Activated CD4-positive, alpha-beta T cell treated with anti-CD3 and anti-CD28 coated beads, Interleukin-2, amount 10 ng/mL, durations not matched to agents 24 days and 14 days (primary cell): ENCODE measurements at regions not wholly inside any gene's neighbourhood (a gene's known extent, or its start where the extent isn't known, plus 50 kb on each side); places are given as distances from the start of the nearest gene placed in this dataset.

Source experiments
- DNase-seq: peaks from one replicate; pipeline ENCODE4 v3.0.0; 2022
- H3K27ac Mint-ChIP-seq: one replicate; pipeline ENCODE4 v1.8.0; 2022; ENCODE audit warnings: mild to moderate bottlenecking, mixed read lengths
- H3K27me3 Mint-ChIP-seq: one replicate; pipeline ENCODE4 v1.8.0; 2022; ENCODE audit warnings: mixed read lengths
- H3K36me3 Mint-ChIP-seq: one replicate; pipeline ENCODE4 v1.8.0; 2022; ENCODE audit warnings: low read depth, mild to moderate bottlenecking, mixed read lengths
- H3K4me1 Mint-ChIP-seq: one replicate; pipeline ENCODE4 v1.8.0; 2021; ENCODE audit warnings: mixed read lengths
- H3K4me3 Mint-ChIP-seq: one replicate; pipeline ENCODE4 v1.8.0; 2022; ENCODE audit warnings: mild to moderate bottlenecking, moderate library complexity, mixed read lengths
- H3K9me3 Mint-ChIP-seq: one replicate; pipeline ENCODE4 v1.8.0; 2021; ENCODE audit warnings: mixed read lengths
- intact Hi-C: fragments of 100-400 bp; cut with micrococcal nuclease; formaldehyde crosslinking; loops from one replicate; pipeline ENCODE4 v1.15.1; 2023

DNA sequence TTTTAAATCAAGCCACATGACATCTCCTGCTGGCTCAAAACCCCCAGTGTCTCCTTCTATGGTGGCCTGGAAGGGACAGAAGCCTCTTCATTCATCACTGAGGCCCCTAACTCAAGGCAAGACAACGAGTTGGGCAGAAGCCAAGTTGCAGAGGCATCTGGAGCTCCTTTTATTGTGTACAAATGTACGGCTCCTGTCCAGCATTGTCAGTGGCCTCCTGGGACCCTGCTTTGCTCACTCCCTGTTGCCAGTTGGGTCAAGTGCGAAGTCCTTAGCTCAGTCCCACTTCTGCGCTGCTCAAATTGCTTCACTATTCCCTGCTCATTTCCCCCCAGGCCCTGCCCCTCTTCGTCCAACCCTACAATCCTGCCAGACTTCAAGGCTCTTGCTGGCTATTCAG lies 181.2 kb upstream of the PMEPA1 start:
- intact Hi-C loops: no loop called here
- no peak overlapping the region for H3K4me3 Mint-ChIP-seq
- H3K4me1 Mint-ChIP-seq: no peaks in the 10 kb centered on the region
- H3K9me3 Mint-ChIP-seq: no peaks in the 10 kb centered on the region
- H3K36me3 Mint-ChIP-seq: no peaks in the 10 kb centered on the region
- H3K27me3 Mint-ChIP-seq: peaks cover 11% of the 10 kb centered on the region
- DNase-seq: no peak
- H3K27ac Mint-ChIP-seq: no peak overlapping the region

DNA sequence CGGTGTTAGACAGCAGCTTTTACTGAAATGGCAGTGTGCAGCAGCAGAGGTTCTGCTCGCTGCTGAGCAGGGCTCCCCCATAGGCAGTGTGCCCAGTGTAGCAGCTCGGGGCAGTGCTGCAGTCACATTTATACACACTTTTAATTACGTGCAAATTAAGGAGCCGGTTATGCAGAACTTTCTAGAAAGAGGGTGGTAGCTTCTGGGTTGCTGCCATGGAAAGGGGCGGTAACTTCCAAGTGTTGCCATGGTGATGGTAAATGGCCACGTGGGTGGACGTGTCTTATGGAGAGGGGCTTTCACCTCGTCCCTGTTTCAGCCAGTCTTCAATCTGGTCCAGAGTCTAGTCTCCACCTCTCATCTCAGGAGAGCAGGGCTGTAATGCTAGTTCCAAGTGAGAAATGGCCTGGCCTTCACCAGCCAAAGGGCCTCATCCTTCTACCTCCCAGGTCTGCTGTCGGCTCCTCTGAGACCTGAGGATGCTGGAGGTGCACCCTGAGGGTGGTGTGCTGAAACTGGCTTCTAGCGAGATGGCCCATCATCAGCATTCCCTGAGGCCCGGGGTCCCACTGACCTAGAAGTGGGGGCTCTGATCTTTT lies 180.5 kb upstream of the PMEPA1 start:
- no peaks in the 10 kb centered on the region for H3K9me3 Mint-ChIP-seq
- H3K4me1 Mint-ChIP-seq: no peaks in the 10 kb centered on the region
- intact Hi-C loops: no loop called here
- no peak overlapping the region for H3K4me3 Mint-ChIP-seq
- H3K36me3 Mint-ChIP-seq: no peaks in the 10 kb centered on the region
- no peak for DNase-seq
- H3K27me3 Mint-ChIP-seq: peaks cover 12% of the 10 kb centered on the region
- H3K27ac Mint-ChIP-seq: no peak overlapping the region

DNA sequence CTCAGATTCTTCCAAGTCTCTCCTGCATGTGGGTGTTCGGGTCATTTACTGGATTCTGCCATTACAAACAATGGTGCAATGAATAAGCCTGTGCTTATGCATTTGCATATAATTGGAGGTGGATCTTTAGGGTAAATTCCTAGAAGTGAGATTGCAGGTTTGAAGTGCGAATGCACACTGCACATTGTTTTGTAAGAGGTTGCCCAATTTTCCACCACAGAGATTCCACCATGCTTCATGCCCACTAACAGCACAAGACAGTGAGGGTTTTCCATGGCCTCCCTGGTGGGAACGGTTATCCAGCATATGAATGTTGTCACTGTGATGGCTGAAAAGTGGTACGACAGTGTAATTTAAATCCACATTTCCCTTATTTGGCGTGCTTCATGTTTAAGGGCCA lies 178.8 kb upstream of the PMEPA1 start:
- intact Hi-C loops: no loop called here
- H3K9me3 Mint-ChIP-seq: no peaks in the 10 kb centered on the region
- H3K4me1 Mint-ChIP-seq: no peaks in the 10 kb centered on the region
- no peak overlapping the region for H3K4me3 Mint-ChIP-seq
- no peak for DNase-seq
- no peaks in the 10 kb centered on the region for H3K36me3 Mint-ChIP-seq
- no peak overlapping the region for H3K27ac Mint-ChIP-seq
- H3K27me3 Mint-ChIP-seq: peaks cover 13% of the 10 kb centered on the region

DNA sequence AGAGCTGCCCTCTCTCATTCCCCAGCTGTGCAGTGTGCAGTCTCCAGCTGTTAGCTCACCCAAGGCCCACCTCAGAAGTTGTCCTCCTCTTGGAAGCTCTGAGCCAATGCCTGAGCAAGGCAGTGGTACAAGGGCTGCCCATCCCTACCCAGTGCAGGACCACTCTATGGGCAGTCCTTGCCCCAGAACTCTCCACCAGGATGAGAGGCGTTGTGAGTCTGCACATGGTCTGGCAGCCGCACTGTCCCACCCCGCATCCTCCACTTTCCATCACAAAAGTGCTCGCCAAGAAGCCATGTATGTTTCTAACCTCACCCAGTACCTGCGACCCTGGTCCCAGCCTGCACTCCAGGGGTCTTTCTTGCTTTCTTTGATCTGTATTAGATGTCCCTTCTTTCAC lies 175.1 kb upstream of the PMEPA1 start:
- Mint-ChIP-seq H3K27me3 (peaks cover 13% of the 10 kb centered on the region), H3K36me3 (no peaks in the 10 kb centered on the region), H3K4me1 (no peaks in the 10 kb centered on the region), H3K27ac (no peak overlapping the region), H3K4me3 (no peak overlapping the region), H3K9me3 (no peaks in the 10 kb centered on the region)
- DNase-seq: no peak
- intact Hi-C loops: no loop called here

DNA sequence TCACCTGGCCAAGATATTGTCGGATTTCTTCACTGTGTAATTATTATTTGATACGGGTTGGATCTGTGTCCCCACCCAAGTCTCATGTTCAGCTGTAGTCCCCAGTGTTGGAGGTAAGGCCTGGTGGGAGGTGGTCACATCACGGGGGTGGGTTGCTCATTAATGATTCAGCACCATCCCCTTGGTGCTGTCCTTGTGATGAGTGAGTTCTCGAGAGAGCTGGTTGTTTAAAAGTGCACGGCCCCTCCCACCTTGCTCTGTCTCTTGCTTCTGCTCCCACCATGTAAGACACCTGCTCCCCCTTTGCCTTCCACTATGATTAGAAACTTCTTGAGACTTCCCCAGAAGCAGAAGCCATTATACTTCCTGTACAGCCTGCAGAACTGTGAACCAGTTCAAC lies 173.9 kb upstream of the PMEPA1 start:
- Mint-ChIP-seq H3K27me3 (peaks cover 13% of the 10 kb centered on the region), H3K27ac (no peak overlapping the region), H3K9me3 (no peaks in the 10 kb centered on the region), H3K36me3 (no peaks in the 10 kb centered on the region), H3K4me1 (no peaks in the 10 kb centered on the region), H3K4me3 (no peak overlapping the region)
- DNase-seq: no peak
- intact Hi-C loops: no loop called here

DNA sequence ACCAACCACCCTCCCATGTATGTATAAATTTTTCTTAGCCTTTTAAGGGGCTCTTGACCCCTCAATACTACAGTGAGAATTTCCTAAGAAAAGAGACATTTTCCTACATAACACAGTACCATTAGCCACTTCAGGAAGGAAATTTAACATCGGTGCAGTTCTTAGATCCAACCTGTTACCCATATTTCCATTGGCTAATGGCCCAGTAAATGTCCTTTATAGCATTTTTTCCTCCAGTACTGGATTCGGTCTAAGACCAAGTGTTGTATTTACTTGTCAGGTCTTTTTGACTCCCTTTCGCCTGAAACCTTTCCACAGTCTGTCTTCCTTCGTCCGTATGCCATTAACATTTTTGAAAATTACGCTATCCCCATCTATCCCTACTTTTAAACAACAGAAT lies 173.4 kb upstream of the PMEPA1 start:
- no peak for DNase-seq
- no peaks in the 10 kb centered on the region for H3K36me3 Mint-ChIP-seq
- peaks cover 12% of the 10 kb centered on the region for H3K27me3 Mint-ChIP-seq
- H3K4me1 Mint-ChIP-seq: no peaks in the 10 kb centered on the region
- no peaks in the 10 kb centered on the region for H3K9me3 Mint-ChIP-seq
- H3K4me3 Mint-ChIP-seq: no peak overlapping the region
- no peak overlapping the region for H3K27ac Mint-ChIP-seq
- intact Hi-C loops: no loop called here

DNA sequence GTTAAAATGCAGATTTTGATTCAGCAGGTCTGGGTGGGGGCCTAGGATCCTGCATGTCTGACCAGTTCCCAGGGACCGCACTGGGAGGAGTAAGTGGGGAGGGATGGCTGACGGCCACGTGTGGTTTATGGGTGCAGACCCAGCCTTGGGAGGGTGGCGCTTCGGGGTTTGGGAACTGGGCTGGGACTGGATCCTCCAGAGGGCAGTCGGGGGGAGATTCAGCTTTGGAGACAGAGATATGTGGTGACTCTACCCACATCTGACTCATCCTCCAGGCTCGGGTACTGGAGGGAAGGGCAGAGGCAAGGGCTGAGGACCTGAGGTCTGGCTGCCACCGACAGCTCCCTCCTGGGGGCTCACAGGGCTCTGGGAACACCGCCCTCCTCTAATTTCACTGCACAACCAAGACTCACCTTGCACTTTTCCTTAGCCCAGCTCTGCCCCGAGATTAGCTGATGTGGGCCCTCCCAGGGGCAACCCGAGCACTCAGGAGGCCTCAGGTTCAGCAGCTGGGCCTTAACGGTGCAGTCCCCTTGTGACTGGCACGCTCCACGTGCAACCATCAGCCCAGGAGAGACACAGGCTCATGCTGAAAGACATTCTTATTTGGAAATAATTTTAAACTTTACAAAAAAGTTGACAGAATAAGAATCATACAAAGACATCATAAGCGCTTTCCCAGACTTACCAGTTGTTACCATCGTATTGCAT lies 172.8 kb upstream of the PMEPA1 start:
- no peak overlapping the region for H3K4me3 Mint-ChIP-seq
- peaks cover 9% of the 10 kb centered on the region for H3K27me3 Mint-ChIP-seq
- H3K4me1 Mint-ChIP-seq: no peaks in the 10 kb centered on the region
- H3K27ac Mint-ChIP-seq: no peak overlapping the region
- H3K9me3 Mint-ChIP-seq: no peaks in the 10 kb centered on the region
- no peak for DNase-seq
- H3K36me3 Mint-ChIP-seq: no peaks in the 10 kb centered on the region
- intact Hi-C loops: no loop called here

DNA sequence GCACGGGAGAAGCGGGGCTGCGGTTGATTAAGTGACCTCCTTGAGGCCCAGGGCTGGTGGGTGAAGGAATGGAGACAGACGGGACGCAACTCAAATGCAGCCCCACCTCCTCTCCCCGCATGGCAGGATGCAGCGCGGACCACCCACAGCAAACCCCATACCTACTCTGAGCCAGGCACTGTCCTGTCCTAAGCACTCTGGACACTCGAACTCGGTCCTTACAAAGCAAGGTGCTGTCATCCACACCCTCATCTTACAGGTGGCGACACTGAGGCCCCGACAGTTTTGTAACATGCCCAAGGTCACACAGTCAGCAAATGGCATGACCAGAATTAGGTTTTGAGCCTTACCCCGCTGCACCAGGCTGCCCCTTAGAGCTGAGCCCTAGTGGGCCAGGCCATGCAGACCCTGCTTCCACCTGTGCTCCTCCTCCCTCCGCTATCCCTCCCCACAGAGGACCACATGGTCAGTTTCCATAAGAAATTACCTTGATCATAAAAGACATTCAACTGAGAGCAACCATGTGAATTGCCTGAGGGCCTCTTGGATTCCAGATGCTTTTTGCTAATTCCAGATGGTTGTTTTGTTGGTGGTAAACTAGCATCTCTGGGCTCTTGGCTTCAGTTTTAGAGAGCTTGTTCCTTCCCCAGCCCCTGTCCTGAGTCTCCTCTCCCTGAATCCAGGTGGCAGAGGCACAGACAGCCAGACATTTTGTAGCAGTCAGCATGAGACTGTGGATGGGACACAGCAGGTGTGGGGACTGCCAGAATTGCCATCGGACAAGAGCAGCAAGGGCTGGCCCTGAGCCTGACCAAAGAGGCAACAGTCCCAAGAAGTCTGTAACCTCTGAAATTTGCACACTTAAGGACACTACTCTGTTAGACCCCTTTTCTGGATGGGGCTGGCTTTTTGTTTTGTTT lies 171.9 kb upstream of the PMEPA1 start:
- DNase-seq: no peak
- peaks cover 3% of the 10 kb centered on the region for H3K27me3 Mint-ChIP-seq
- H3K4me1 Mint-ChIP-seq: no peaks in the 10 kb centered on the region
- H3K27ac Mint-ChIP-seq: no peak overlapping the region
- H3K36me3 Mint-ChIP-seq: no peaks in the 10 kb centered on the region
- intact Hi-C loops: no loop called here
- no peak overlapping the region for H3K4me3 Mint-ChIP-seq
- H3K9me3 Mint-ChIP-seq: no peaks in the 10 kb centered on the region

DNA sequence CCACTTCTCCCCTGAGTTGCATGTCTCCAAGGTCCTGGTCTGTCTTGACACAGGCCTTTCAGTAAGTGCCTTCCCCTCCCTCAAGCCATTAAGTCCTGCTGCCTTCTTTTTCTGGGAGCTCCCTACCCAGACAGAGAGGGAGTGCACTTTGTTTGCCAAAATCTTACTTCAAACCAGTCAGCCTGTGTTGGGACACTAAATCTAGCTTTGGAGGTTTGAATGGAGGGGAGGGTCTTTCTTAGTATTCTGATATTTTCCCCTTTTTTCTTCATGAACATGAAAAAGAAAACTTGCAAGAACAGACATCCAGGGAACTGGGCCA lies 170.7 kb upstream of the PMEPA1 start:
- intact Hi-C loops: no loop called here
- DNase-seq: no peak
- peaks cover 2% of the 10 kb centered on the region for H3K27me3 Mint-ChIP-seq
- H3K27ac Mint-ChIP-seq: no peak overlapping the region
- H3K36me3 Mint-ChIP-seq: no peaks in the 10 kb centered on the region
- no peak overlapping the region for H3K4me3 Mint-ChIP-seq
- no peaks in the 10 kb centered on the region for H3K4me1 Mint-ChIP-seq
- no peaks in the 10 kb centered on the region for H3K9me3 Mint-ChIP-seq

DNA sequence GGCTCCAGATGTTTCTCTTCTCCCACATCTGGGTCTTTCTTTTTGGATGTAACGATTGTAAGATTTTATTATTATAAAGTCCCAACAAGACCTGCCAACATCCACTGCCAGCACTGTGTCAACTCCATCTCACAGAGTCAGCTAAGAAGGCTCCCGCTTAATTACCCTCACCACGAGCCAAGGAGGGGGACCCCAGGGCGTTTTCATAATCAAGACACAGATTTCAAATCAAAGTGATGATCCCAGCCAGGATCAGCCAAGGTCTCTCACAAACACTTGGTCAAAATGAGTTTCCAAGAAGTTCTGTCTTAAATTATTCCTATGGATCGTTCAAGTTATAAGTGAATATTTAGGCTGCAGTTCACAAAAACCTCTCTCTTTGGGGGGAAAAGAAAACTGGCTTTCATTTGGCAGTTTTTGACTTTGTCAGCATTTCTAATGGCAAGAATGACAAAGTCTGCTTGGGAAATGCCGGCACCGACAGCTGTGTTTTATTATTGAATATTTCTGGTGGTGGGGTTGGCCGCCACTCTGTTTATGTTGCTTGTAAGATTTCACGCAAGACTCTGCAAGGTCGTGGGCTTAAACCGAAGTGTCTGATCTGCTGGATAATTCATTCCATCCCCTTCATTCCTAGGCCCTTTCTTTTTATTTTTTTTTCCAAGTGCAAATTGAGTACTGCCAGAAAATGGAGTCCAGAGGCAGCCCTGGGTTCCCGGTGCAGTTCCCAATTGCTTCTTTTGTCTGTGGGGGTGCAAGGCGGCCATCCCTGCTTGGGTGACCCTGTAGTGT lies 170.2 kb upstream of the PMEPA1 start:
- intact Hi-C loops: no loop called here
- Mint-ChIP-seq H3K36me3 (no peaks in the 10 kb centered on the region), H3K27ac (no peak overlapping the region), H3K4me1 (no peaks in the 10 kb centered on the region), H3K9me3 (no peaks in the 10 kb centered on the region), H3K27me3 (no peaks in the 10 kb centered on the region), H3K4me3 (no peak overlapping the region)
- DNase-seq: no peak

DNA sequence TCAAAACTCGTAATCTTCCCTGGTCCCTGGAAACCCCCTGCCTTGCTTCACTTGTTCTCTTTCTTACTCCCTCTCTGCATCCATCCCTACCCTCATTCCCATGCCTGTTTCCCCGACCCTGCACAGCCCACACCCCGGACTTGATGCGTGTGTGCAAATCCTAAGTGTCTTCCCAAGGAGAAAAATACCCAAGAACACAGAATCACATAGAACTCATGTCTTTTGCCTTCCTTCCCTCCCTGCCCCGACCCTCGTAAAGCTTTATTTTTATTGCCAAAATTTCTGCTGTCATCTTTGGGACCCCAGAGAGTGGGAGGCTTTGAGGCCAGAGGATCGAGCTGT lies 169.6 kb upstream of the PMEPA1 start:
- no peak for DNase-seq
- Mint-ChIP-seq H3K4me3 (no peak overlapping the region), H3K4me1 (no peaks in the 10 kb centered on the region), H3K27me3 (no peaks in the 10 kb centered on the region), H3K9me3 (no peaks in the 10 kb centered on the region), H3K36me3 (no peaks in the 10 kb centered on the region), H3K27ac (no peak overlapping the region)
- intact Hi-C loops: no loop called here

DNA sequence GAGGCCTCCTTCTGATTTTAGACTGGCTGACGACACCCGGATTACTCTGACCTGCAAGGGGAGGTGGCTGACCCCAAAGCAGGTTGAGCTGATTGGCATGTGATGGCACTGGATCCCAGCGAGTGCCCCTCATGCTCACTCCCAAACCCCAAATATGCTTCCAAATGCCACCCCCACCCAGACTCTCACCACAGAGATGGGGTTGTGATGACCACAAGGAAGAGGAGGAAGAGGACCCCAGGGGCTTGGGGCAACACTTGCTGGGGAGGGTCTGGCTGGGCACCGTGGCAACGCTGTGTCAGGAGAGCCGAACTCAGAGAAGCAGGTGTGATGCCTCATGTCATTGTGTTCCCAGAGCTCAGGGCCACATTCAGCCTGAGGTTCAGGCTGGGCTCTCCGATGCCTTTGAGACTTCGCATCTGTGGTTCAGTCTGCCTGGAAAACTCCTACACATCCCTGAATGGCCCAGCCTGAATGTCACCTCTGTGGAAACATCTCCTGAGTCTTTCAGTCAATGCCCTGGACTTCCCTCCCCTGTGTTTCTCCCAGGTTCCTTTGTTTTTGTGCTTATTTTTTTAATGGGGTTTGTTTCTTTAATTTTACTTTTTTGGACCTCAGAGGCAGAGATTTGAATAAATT lies 169.1 kb upstream of the PMEPA1 start:
- no peaks in the 10 kb centered on the region for H3K9me3 Mint-ChIP-seq
- no peaks in the 10 kb centered on the region for H3K27me3 Mint-ChIP-seq
- no peak for DNase-seq
- H3K27ac Mint-ChIP-seq: no peak overlapping the region
- H3K4me1 Mint-ChIP-seq: no peaks in the 10 kb centered on the region
- intact Hi-C loops: no loop called here
- no peak overlapping the region for H3K4me3 Mint-ChIP-seq
- H3K36me3 Mint-ChIP-seq: no peaks in the 10 kb centered on the region

DNA sequence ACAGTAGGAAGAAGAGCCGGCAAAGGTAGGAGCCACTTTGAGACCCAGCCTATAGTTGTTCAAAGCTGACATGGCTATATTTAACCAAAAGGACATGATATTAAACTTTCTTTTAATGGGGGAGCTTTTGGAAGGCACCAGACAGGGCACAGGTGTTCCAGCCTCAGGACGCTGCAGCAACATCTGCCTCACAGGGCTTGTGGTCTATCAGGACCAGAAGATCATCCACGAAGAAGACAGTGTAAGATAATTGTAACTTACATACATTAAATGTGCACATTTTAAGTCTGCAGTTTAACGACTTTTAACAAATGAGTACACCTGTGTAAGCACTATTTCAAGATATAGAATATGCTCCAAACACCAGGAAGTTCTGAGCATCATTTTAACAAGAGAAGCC lies 168.2 kb upstream of the PMEPA1 start:
- no peak overlapping the region for H3K27ac Mint-ChIP-seq
- H3K4me1 Mint-ChIP-seq: no peaks in the 10 kb centered on the region
- H3K36me3 Mint-ChIP-seq: no peaks in the 10 kb centered on the region
- no peaks in the 10 kb centered on the region for H3K9me3 Mint-ChIP-seq
- no peak overlapping the region for H3K4me3 Mint-ChIP-seq
- no peak for DNase-seq
- intact Hi-C loops: no loop called here
- no peaks in the 10 kb centered on the region for H3K27me3 Mint-ChIP-seq
